Panc1 (cell line): ENCODE measurements at regions not wholly inside any gene's neighbourhood (a gene's known extent, or its start where the extent isn't known, plus 50 kb on each side); places are given as distances from the start of the nearest gene placed in this dataset.

Experiments
- ATAC-seq: fragments of 200-7000 bp; cut with Tn5 transposase; 2 replicates; pipeline ENCODE4 v1.9.1; 2020; ENCODE audit warnings: mild to moderate bottlenecking, moderate library complexity
- BruUV-seq: library from RNA; stranded (reverse); fragments of 400-500 nt; replicated peaks from 2 replicates; lab custom pipeline; 2021; lab: Mats Ljungman, UMichigan
- CTCF ChIA-PET: fragments of 300-600 bp; sonication (Branson Sonifier 250); formaldehyde crosslinking; loops from one replicate; lab custom pipeline; 2022; ENCODE audit warnings: antibody characterized with exemption; lab: Charles Lee
- POLR2A ChIA-PET: fragments of 300-600 bp; sonication (Branson Sonifier 250); formaldehyde crosslinking; loops from one replicate; lab custom pipeline; 2022; ENCODE audit warnings: antibody characterized with exemption; lab: Charles Lee
- DNase-seq: peaks from one replicate; pipeline ENCODE4 v3.0.0-alpha.2; 2010; ENCODE audit warnings: low read depth, low spot score
- H3K27ac ChIP-seq: 2 replicates; pipeline ENCODE4 v1.5.1; 2011; ENCODE audit warnings: mild to moderate bottlenecking, low read length, inconsistent platforms
- H3K27me3 ChIP-seq: fragments of 200-500 bp; sonication (Bioruptor generic); 2 replicates; pipeline ENCODE4 v1.6.0; 2014; ENCODE audit warnings: low read length, inconsistent platforms; ENCODE audit not compliant: control insufficient read depth, insufficient read depth
- H3K36me3 ChIP-seq: fragments of 200-500 bp; sonication (Bioruptor generic); 2 replicates; pipeline ENCODE4 v1.5.1; 2014; ENCODE audit warnings: inconsistent platforms, mild to moderate bottlenecking, low read length, moderate library complexity; ENCODE audit not compliant: control insufficient read depth, insufficient read depth
- H3K4me1 ChIP-seq: 2 replicates; pipeline ENCODE4 v1.5.1; 2011; ENCODE audit warnings: inconsistent platforms, mild to moderate bottlenecking, low read length, moderate library complexity; ENCODE audit not compliant: control insufficient read depth, insufficient read depth
- H3K4me3 ChIP-seq, 2 experiments: 2 replicates each; pipeline ENCODE4 v1.5.1; 2011 to 2012; ENCODE audit warnings: low read depth in 2 of 2, low read length in 2 of 2, mild to moderate bottlenecking in 2 of 2, inconsistent platforms in 1 of 2, moderate library complexity in 1 of 2
- H3K9me3 ChIP-seq: fragments of 200-500 bp; sonication (Bioruptor generic); 2 replicates; pipeline ENCODE4 v1.5.1; 2014; ENCODE audit warnings: low read depth, mild to moderate bottlenecking, inconsistent platforms, low read length, moderate library complexity; ENCODE audit not compliant: control insufficient read depth, insufficient read depth
- CTCF ChIP-seq: fragments of 450-650 bp; IDR thresholded peaks from 2 replicates; pipeline ENCODE4 v1.5.1; 2017; ENCODE audit warnings: mild to moderate bottlenecking
- POLR2AphosphoS5 ChIP-seq: IDR thresholded peaks from 2 replicates; pipeline ENCODE4 v1.6.1; 2012; ENCODE audit warnings: mild to moderate bottlenecking, low read depth, low read length, moderate library complexity
- REST ChIP-seq, 2 experiments: IDR thresholded peaks; 2 replicates each; pipeline ENCODE4 v1.6.1; 2011 to 2012; ENCODE audit warnings: low read depth in 2 of 2, control low read depth in 1 of 2, low read length in 1 of 2, mild to moderate bottlenecking in 1 of 2, moderate library complexity in 1 of 2; ENCODE audit not compliant: insufficient read depth in 1 of 2
- SIN3A ChIP-seq: IDR thresholded peaks from 2 replicates; pipeline ENCODE4 v1.6.1; 2012; ENCODE audit warnings: low read depth, mild to moderate bottlenecking, low read length, moderate library complexity, borderline replicate concordance; ENCODE audit not compliant: insufficient read depth
- TCF7L2 ChIP-seq: IDR thresholded peaks from 2 replicates; pipeline ENCODE4 v1.6.1; 2011; ENCODE audit warnings: mild to moderate bottlenecking, low read depth, low read length, inconsistent platforms
- in situ Hi-C: cut with HindIII; loops from 2 replicates; pipeline ENCODE4 v1.10.0; 2016; ENCODE audit warnings: low sequenced_read_pairs, low pct_unique_long_range_greater_than_20kb
- intact Hi-C: fragments of 100-400 bp; cut with micrococcal nuclease; formaldehyde crosslinking; loops from one replicate; pipeline ENCODE4 v1.10.0; 2022; ENCODE audit not compliant: unreplicated experiment

- Histone ChIP-seq H3K4me1 (no peaks in the 10 kb centered on the region), H3K9me3 (no peaks in the 10 kb centered on the region), H3K27ac (no peak overlapping the region), H3K27me3 (no peaks in the 10 kb centered on the region; the same call in 1 of the 2 replicates), H3K36me3 (no peaks in the 10 kb centered on the region), H3K4me3 (no peak overlapping the region)
- in situ Hi-C loops (no loop called here), intact Hi-C loops (no loop called here)
- CTCF ChIA-PET = no interaction called here
- ATAC-seq (no peak), DNase-seq (no peak)
- no peak for TF ChIP-seq SIN3A
- TF ChIP-seq TCF7L2 = no peak
- TF ChIP-seq REST (IDR thresholded peaks at IDR 0.05; ENCODE audit: insufficient read depth in 1 of 2, low read depth in 2 of 2, low read length in 1 of 2) = no peak
- no peak for TF ChIP-seq POLR2AphosphoS5
- no peak for TF ChIP-seq CTCF
- no TSS peak for BruUV-seq
- POLR2A ChIA-PET = interaction anchor here (0.6 kb wide), 1 partner anchor 13 kb away, joined by 3 read pairs; no protein-coding TSS in a partner anchor
These were observed 164.7 kb upstream of the CTTNBP2NL start for GRCh38 chr1:112231331-112231730.

DNA sequence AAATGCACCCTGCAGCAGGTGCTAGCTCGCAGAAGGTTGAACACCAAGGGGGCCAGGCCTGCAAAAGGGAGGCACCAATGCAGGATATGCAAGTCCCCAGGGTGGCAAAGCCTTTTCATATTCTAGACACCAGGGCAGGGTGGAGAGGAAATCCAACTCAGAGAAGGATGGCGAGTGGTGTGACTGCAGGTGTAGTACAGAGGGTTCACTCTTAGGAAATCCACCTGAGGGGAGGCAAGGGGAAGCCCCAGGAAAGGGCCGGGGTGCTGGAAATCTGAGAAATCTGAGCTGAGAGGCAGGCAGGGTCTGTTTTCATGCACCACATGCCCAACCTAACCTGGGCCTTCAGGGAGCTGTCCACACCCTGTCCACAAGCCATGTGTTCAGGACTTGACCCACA lies 163.2 kb upstream of the CTTNBP2NL start:
- Histone ChIP-seq H3K27ac (no peak overlapping the region), H3K36me3 (no peaks in the 10 kb centered on the region), H3K4me1 (no peaks in the 10 kb centered on the region), H3K27me3 (no peaks in the 10 kb centered on the region; the same call in 1 of the 2 replicates), H3K9me3 (no peaks in the 10 kb centered on the region), H3K4me3 (no peak overlapping the region)
- no peak for TF ChIP-seq SIN3A
- no peak for TF ChIP-seq CTCF
- TF ChIP-seq REST (IDR thresholded peaks at IDR 0.05; ENCODE audit: insufficient read depth in 1 of 2, low read depth in 2 of 2, low read length in 1 of 2) = no peak
- no peak for TF ChIP-seq TCF7L2
- no peak for TF ChIP-seq POLR2AphosphoS5
- no peak for ATAC-seq
- no peak for DNase-seq
- intact Hi-C loops = no loop called here
- in situ Hi-C loops = no loop called here
- CTCF ChIA-PET = no interaction called here
- BruUV-seq = no TSS peak
- POLR2A ChIA-PET = no interaction called here
